Astrocyte (in vitro differentiated cells and primary cell): ENCODE measurements at regions not wholly inside any gene's neighbourhood (a gene's known extent, or its start where the extent isn't known, plus 50 kb on each side); places are given as distances from the start of the nearest gene placed in this dataset.

Experiments used
- DNase-seq: peaks from one replicate; pipeline ENCODE4 v3.0.0-alpha.2; 2010; ENCODE audit warnings: low read depth
- FAIRE-seq: peaks from 2 replicates; lab custom pipeline; 2011; peaks lifted over from hg19 to GRCh38; lab: Jason Lieb, UNC
- H2AFZ ChIP-seq: 2 replicates; pipeline ENCODE4 v1.6.0; 2012; ENCODE audit warnings: low read depth, low read length, inconsistent platforms
- H3K27ac ChIP-seq: 2 replicates; pipeline ENCODE4 v1.5.1; 2011; ENCODE audit warnings: low read depth, low read length, inconsistent platforms
- H3K27me3 ChIP-seq: 2 replicates; pipeline ENCODE4 v1.6.0; 2011; ENCODE audit warnings: low read length, inconsistent platforms; ENCODE audit not compliant: insufficient read depth
- H3K36me3 ChIP-seq: 2 replicates; pipeline ENCODE4 v1.5.1; 2011; ENCODE audit warnings: low read length, inconsistent platforms; ENCODE audit not compliant: insufficient read depth
- H3K4me1 ChIP-seq: 2 replicates; pipeline ENCODE4 v1.5.1; 2011; ENCODE audit warnings: low read length, inconsistent platforms; ENCODE audit not compliant: insufficient read depth
- H3K4me2 ChIP-seq: 2 replicates; pipeline ENCODE4 v1.6.0; 2012; ENCODE audit warnings: low read length, inconsistent platforms
- H3K4me3 ChIP-seq: 2 replicates; pipeline ENCODE4 v1.5.1; 2011; ENCODE audit warnings: low read depth, mild to moderate bottlenecking, low read length, inconsistent platforms; ENCODE audit not compliant: insufficient read depth
- H3K79me2 ChIP-seq: 2 replicates; pipeline ENCODE4 v1.6.0; 2012; ENCODE audit warnings: mild to moderate bottlenecking, low read length, inconsistent platforms; ENCODE audit not compliant: insufficient read depth
- H3K9ac ChIP-seq: 2 replicates; pipeline ENCODE4 v1.6.0; 2012; ENCODE audit warnings: mild to moderate bottlenecking, low read length, inconsistent platforms
- H3K9me3 ChIP-seq: 2 replicates; pipeline ENCODE4 v1.5.1; 2012; ENCODE audit warnings: low read depth, mild to moderate bottlenecking, low read length, inconsistent platforms; ENCODE audit not compliant: insufficient read depth
- H4K20me1 ChIP-seq: 2 replicates; pipeline ENCODE4 v1.6.0; 2012; ENCODE audit warnings: low read length, inconsistent platforms; ENCODE audit not compliant: insufficient read depth
- H3K27ac Mint-ChIP-seq: one replicate; pipeline ENCODE4 v1.8.0; 2021; ENCODE audit warnings: mild to moderate bottlenecking, mixed read lengths; ENCODE audit not compliant: unreplicated experiment
- H3K27me3 Mint-ChIP-seq: one replicate; pipeline ENCODE4 v1.8.0; 2021; ENCODE audit warnings: low read depth, mixed read lengths; ENCODE audit not compliant: unreplicated experiment
- H3K36me3 Mint-ChIP-seq: one replicate; pipeline ENCODE4 v1.8.0; 2021; ENCODE audit warnings: low read depth, mixed read lengths; ENCODE audit not compliant: unreplicated experiment
- H3K4me1 Mint-ChIP-seq: one replicate; pipeline ENCODE4 v1.8.0; 2021; ENCODE audit warnings: low read depth, mixed read lengths; ENCODE audit not compliant: unreplicated experiment
- H3K4me3 Mint-ChIP-seq: one replicate; pipeline ENCODE4 v1.8.0; 2021; ENCODE audit warnings: mild to moderate bottlenecking, moderate library complexity, mixed read lengths; ENCODE audit not compliant: unreplicated experiment
- H3K9me3 Mint-ChIP-seq: one replicate; pipeline ENCODE4 v1.8.0; 2021; ENCODE audit warnings: mild to moderate bottlenecking, mixed read lengths; ENCODE audit not compliant: unreplicated experiment
- CTCF ChIP-seq: IDR thresholded peaks from 2 replicates; pipeline ENCODE4 v1.5.1; 2011; ENCODE audit warnings: low read depth, mild to moderate bottlenecking, inconsistent platforms, low read length, moderate library complexity; ENCODE audit not compliant: insufficient read depth
- EZH2 ChIP-seq: IDR thresholded peaks from 2 replicates; pipeline ENCODE4 v1.6.1; 2012; ENCODE audit warnings: mild to moderate bottlenecking, low read length, inconsistent platforms; ENCODE audit not compliant: insufficient read depth

- H3K4me1 Mint-ChIP-seq: peaks cover 10% of the 10 kb centered on the region
- no peak overlapping the region for H3K4me2 ChIP-seq
- peaks cover 3% of the 10 kb centered on the region for H3K4me1 ChIP-seq
- no peaks in the 10 kb centered on the region for H3K27me3 Mint-ChIP-seq
- DNase-seq: no peak
- H3K4me3 ChIP-seq: no peak overlapping the region
- H2AFZ ChIP-seq: no peak overlapping the region
- H3K36me3 ChIP-seq: no peaks in the 10 kb centered on the region
- no peak overlapping the region for H3K4me3 Mint-ChIP-seq
- FAIRE-seq: no peak
- H3K9me3 Mint-ChIP-seq: peaks cover 3% of the 10 kb centered on the region
- no peak overlapping the region for H3K9ac ChIP-seq
- no peaks in the 10 kb centered on the region for H3K9me3 ChIP-seq
- no peak overlapping the region for H3K27ac Mint-ChIP-seq
- no peaks in the 10 kb centered on the region for H3K36me3 Mint-ChIP-seq
- H4K20me1 ChIP-seq: no peaks in the 10 kb centered on the region
- no peaks in the 10 kb centered on the region for H3K79me2 ChIP-seq
- no peaks in the 10 kb centered on the region for H3K27me3 ChIP-seq
- no peak for TF ChIP-seq CTCF
- no peak for TF ChIP-seq EZH2
- H3K27ac ChIP-seq: no peak overlapping the region
Measured at GRCh38 chr4:17091104-17091503, 192.7 kb upstream of the LDB2 start.

- DNase-seq: no peak
- TF ChIP-seq CTCF: no peak
- no peak for TF ChIP-seq EZH2
- no peak overlapping the region for H3K9ac ChIP-seq
Measured at GRCh38 chr4:17090063-17090462, 191.6 kb upstream of the LDB2 start.

GRCh38 chr4:17085416-17085815, 187.0 kb upstream of the LDB2 start:
- no peaks in the 10 kb centered on the region for H3K79me2 ChIP-seq
- no peak overlapping the region for H3K27ac Mint-ChIP-seq
- H3K9ac ChIP-seq: no peak overlapping the region
- H3K27me3 Mint-ChIP-seq: no peaks in the 10 kb centered on the region
- H3K27ac ChIP-seq: no peak overlapping the region
- H3K36me3 Mint-ChIP-seq: no peaks in the 10 kb centered on the region
- H3K4me3 Mint-ChIP-seq: no peak overlapping the region
- no peaks in the 10 kb centered on the region for H3K4me1 Mint-ChIP-seq
- H3K9me3 ChIP-seq: no peaks in the 10 kb centered on the region
- H3K9me3 Mint-ChIP-seq: peaks cover 4% of the 10 kb centered on the region
- H3K27me3 ChIP-seq: no peaks in the 10 kb centered on the region
- H3K4me1 ChIP-seq: no peaks in the 10 kb centered on the region
- TF ChIP-seq EZH2 (no peak), CTCF (no peak)
- H4K20me1 ChIP-seq: no peaks in the 10 kb centered on the region
- FAIRE-seq (peak; percentile 20), DNase-seq (peak; percentile 39)
- H3K4me3 ChIP-seq: no peak overlapping the region
- H3K36me3 ChIP-seq: no peaks in the 10 kb centered on the region
- no peak overlapping the region for H2AFZ ChIP-seq
- no peak overlapping the region for H3K4me2 ChIP-seq

More at GRCh38 chr4:17090063-17090462, 191.6 kb upstream of the LDB2 start:
- Histone ChIP-seq H3K36me3 (no peaks in the 10 kb centered on the region), H3K9me3 (no peaks in the 10 kb centered on the region), H3K4me2 (no peak overlapping the region), H3K27ac (no peak overlapping the region), H3K4me1 (peaks cover 3% of the 10 kb centered on the region), H3K27me3 (no peaks in the 10 kb centered on the region), H2AFZ (no peak overlapping the region), H4K20me1 (no peaks in the 10 kb centered on the region), H3K4me3 (no peak overlapping the region), H3K79me2 (no peaks in the 10 kb centered on the region)
- Mint-ChIP-seq H3K27ac (no peak overlapping the region), H3K27me3 (no peaks in the 10 kb centered on the region), H3K4me3 (no peak overlapping the region), H3K4me1 (peaks cover 10% of the 10 kb centered on the region), H3K9me3 (peaks cover 4% of the 10 kb centered on the region), H3K36me3 (no peaks in the 10 kb centered on the region)
- FAIRE-seq: no peak
